GM12865 (cell line): ENCODE measurements at regions not wholly inside any gene's neighbourhood (a gene's known extent, or its start where the extent isn't known, plus 50 kb on each side); places are given as distances from the start of the nearest gene placed in this dataset.

Experiments
- DNase-seq: peaks from one replicate; pipeline ENCODE4 v3.0.0; 2010; ENCODE audit warnings: low read depth
- H3K4me3 ChIP-seq: 2 replicates; pipeline ENCODE4 v1.5.1; 2011; ENCODE audit warnings: mild to moderate bottlenecking, low read depth, low read length, control low read depth
- TF ChIP-seq, protein P1 (sequence below): IDR thresholded peaks from 2 replicates; pipeline ENCODE4 v1.5.1; 2011; ENCODE audit warnings: low read length, control low read depth, low read depth, inconsistent platforms; ENCODE audit not compliant: insufficient read depth; ENCODE audit errors: missing control alignments

DNA sequence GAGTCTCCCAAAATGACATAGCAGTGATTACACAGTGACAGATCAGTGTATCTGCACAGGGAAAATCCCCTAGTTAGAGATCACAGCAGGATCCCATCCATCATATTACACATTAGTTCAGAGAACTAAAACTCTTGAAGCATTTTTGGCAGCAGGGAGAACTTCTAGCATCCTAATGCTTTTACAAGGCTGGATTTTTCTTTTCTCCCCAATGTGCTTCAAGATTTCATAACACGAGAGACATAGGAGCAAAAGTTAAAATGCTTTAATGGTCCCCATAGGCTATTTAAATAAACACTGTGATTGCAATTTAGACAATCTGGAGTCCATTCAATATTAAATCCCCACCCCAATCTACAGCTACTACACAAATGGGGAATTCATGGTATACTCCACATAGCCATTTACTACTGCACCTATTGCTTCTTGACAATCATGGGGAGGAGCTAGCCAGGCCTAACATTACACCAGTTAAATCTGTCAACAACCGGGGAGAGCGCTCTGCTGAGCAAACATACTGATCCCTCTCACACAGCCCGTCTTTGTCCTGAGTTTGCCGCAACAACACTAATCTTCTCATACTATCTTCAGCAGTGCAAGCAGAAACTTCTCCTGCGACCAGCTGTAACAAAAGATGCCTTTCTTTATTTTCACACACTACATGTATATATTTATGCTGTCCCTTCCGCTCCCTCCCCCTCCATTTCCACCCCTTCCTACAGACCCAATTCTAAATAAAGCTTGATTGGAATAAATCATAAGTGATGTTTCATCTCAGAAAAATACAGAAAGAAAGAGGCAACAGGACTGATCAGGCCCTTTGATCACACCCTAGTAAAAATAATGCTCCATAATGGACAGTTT, 120.3 kb upstream of the SOX5 start:
- TF ChIP-seq, protein P1, sequence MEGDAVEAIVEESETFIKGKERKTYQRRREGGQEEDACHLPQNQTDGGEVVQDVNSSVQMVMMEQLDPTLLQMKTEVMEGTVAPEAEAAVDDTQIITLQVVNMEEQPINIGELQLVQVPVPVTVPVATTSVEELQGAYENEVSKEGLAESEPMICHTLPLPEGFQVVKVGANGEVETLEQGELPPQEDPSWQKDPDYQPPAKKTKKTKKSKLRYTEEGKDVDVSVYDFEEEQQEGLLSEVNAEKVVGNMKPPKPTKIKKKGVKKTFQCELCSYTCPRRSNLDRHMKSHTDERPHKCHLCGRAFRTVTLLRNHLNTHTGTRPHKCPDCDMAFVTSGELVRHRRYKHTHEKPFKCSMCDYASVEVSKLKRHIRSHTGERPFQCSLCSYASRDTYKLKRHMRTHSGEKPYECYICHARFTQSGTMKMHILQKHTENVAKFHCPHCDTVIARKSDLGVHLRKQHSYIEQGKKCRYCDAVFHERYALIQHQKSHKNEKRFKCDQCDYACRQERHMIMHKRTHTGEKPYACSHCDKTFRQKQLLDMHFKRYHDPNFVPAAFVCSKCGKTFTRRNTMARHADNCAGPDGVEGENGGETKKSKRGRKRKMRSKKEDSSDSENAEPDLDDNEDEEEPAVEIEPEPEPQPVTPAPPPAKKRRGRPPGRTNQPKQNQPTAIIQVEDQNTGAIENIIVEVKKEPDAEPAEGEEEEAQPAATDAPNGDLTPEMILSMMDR = no peak
- DNase-seq = no peak
- no peak overlapping the region for H3K4me3 ChIP-seq

DNA sequence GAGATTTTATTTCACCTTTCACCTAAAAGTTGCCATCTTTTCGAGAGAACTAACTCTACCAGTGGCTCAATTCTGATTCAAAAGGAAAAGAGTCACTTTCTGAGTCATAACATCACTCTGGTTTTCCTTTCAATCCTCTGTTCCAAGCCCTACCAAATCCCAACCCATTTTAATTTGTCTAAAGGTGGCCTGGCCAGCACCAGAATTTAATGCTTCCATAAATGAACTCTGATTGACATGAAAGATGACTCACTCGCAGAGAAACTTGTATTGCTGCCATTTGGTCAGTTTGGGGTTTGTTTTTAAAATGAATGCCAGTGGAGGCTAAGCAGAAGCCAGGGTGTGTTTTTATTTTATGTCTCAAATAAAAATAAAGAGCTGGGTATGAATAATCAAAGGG, 117.4 kb upstream of the SOX5 start:
- TF ChIP-seq, protein P1 = no peak
- H3K4me3 ChIP-seq = no peak overlapping the region
- DNase-seq = no peak

DNA sequence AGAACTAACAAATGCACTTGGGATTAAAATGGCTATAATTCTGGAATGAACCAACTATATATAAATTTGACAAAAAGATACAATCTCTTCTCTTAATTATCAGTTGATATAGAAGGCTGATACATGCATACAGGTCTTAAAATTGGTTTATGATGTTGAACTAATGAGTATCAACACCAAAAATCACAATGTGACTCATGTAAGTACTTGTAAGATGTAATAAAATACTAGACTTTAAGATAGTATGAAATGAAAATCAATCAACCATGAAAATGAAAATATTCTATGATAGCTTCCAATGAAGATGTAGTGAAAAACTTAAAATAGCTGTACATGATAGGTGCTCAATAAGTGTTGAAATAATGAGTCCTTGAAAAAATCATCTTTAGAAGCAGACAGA, 116.6 kb upstream of the SOX5 start:
- DNase-seq = no peak
- TF ChIP-seq, protein P1 = no peak
- H3K4me3 ChIP-seq = no peak overlapping the region

DNA sequence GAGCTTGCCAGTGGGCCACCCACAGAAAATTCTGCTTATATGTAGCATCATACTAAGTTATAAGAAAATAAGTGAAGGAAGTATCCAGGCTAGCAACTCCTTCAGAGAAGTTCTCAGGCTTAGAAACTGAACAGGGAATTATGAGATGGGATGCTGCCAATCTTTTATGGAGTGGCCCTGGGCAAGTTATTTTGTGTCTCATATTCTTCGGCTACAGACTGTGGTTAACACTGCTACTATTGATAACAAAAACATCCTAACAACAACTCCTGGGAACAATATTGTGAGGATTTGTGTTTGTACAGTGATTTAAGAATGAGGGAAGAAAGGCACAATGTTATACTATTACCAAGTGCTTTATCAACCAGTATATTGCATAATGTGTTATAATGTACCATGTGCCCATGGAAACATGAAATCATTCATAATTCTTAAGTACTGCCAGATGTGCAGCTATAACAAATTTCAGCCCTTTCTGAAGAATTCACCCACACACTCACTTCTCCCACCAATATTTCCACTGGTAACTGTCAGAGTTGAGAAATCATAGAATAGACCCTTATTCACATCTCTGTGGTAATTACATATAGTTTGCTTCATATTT, 113.3 kb upstream of the SOX5 start:
- no peak for DNase-seq
- H3K4me3 ChIP-seq = no peak overlapping the region
- TF ChIP-seq, protein P1 = no peak

DNA sequence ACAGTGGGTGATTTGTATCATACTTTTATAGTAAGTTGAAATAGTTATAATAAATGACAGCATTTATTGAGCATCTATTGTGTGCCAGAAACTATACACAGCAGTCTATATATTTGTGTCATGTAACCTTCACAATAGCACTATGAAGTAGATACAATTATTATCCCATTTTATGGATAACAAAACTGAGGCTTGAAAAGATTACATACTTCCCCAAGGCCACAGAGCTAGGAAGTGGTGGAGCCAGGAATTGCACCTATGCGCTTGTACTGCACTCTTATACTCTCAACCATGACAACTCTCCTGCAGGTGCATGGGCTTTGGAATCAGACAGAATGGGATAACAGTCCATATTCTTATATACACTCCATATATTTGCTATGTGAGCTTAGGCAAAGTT, 110.6 kb upstream of the SOX5 start:
- DNase-seq = no peak

DNA sequence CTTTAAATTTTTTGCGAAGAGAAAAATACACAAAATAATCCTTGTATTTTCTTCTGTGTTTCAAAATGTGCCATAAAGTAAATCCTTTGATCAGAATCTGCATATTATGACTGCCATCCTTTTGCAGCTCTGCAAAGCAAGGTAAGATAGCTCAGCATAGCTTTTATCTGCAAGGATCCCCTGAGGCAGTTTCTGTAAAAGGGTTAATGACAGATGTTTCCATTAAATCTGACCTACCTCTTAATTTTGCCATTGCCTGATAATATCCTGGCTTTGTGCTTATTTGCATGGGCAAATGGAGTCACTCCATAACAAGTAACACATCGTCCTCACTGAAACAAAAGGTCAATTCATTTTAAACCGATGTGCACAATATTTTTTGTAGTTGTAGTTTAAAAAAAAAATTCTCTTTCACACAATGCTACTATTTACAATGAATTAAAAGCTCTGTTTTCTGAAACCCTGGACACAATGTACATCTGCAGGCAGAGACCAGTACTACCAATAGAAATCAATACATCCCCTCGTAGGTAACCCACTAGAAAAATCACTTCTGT, 108.5 kb upstream of the SOX5 start:
- no peak for DNase-seq
- TF ChIP-seq, protein P1 = no peak
- H3K4me3 ChIP-seq = no peak overlapping the region

More for the DNA sequence above, 110.6 kb upstream of the SOX5 start:
- no peak overlapping the region for H3K4me3 ChIP-seq
- TF ChIP-seq, protein P1 = no peak

DNA sequence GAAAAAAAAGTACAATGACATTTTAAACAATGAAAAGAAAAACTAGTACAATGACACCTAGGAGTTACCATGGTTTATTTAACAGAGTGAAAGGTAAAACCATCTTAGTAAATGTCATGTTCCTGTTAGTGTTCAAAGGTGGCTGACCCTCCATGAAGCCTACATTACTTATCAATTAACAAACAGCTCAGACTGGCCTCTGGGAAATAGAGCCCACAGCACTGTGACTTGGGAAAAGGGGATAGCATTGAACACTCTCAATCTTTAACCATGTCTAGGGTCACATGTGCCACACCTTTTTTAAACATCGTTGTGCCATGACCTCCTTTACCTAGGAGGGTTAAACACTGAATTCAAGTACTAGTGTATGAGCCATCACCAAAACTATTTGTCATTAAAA, 106.3 kb upstream of the SOX5 start:
- DNase-seq = no peak
- H3K4me3 ChIP-seq = no peak overlapping the region
- TF ChIP-seq, protein P1 = no peak
